CD8-positive, alpha-beta memory T cell (primary cell): ENCODE measurements at regions not wholly inside any gene's neighbourhood (a gene's known extent, or its start where the extent isn't known, plus 50 kb on each side); places are given as distances from the start of the nearest gene placed in this dataset.

ENCODE experiments used
- CTCF ChIA-PET: fragments of 350-600 bp; sonication (Branson Sonifier 250); formaldehyde crosslinking; loops from one replicate; lab custom pipeline; 2021; ENCODE audit warnings: antibody characterized with exemption; lab: Charles Lee
- POLR2A ChIA-PET: fragments of 350-600 bp; sonication (Branson Sonifier 250); formaldehyde crosslinking; loops from one replicate; lab custom pipeline; 2021; ENCODE audit warnings: antibody characterized with exemption; lab: Charles Lee
- DNase-seq, 5 donors: peaks; one replicate each; pipeline versions ENCODE4 v3.0.0 to v3.0.0-alpha.2; 2020 to 2022; ENCODE audit warnings: mixed read lengths in 1 of 5
- H3K27ac ChIP-seq: one replicate; pipeline ENCODE4 v1.7.0; 2013; ENCODE audit warnings: low read depth, mild to moderate bottlenecking, low read length, moderate library complexity
- H3K27me3 ChIP-seq: 2 replicates; pipeline ENCODE4 v1.7.0; 2013; ENCODE audit warnings: low read length, mild to moderate bottlenecking; ENCODE audit not compliant: insufficient read depth, poor library complexity, severe bottlenecking
- H3K36me3 ChIP-seq: 2 replicates; pipeline ENCODE4 v1.7.0; 2013; ENCODE audit warnings: mild to moderate bottlenecking, low read length, moderate library complexity; ENCODE audit not compliant: insufficient read depth
- H3K4me1 ChIP-seq: 2 replicates; pipeline ENCODE4 v1.7.0; 2013; ENCODE audit warnings: mild to moderate bottlenecking, low read length, moderate library complexity; ENCODE audit not compliant: insufficient read depth
- H3K4me3 ChIP-seq: 2 replicates; pipeline ENCODE4 v1.7.0; 2013; ENCODE audit warnings: mild to moderate bottlenecking, low read length
- H3K9me3 ChIP-seq: 2 replicates; pipeline ENCODE4 v1.7.0; 2013; ENCODE audit warnings: mild to moderate bottlenecking, low read length
- H3K27ac Mint-ChIP-seq, 8 donors: one replicate each; pipeline ENCODE4 v1.8.0; 2020 to 2021; ENCODE audit warnings: mixed read lengths in 8 of 8, mild to moderate bottlenecking in 6 of 8, inconsistent platforms in 3 of 8, moderate library complexity in 3 of 8
- H3K27me3 Mint-ChIP-seq, 2 donors: one replicate each; pipeline ENCODE4 v1.8.0; 2020 to 2021; ENCODE audit warnings: mixed read lengths in 2 of 2, mild to moderate bottlenecking in 1 of 2, moderate library complexity in 1 of 2
- H3K36me3 Mint-ChIP-seq, 3 donors: one replicate each; pipeline ENCODE4 v1.8.0; 2020 to 2021; ENCODE audit warnings: mixed read lengths in 3 of 3, inconsistent platforms in 1 of 3, mild to moderate bottlenecking in 1 of 3
- H3K4me1 Mint-ChIP-seq, 3 donors: one replicate each; pipeline ENCODE4 v1.8.0; 2020 to 2021; ENCODE audit warnings: mixed read lengths in 3 of 3, inconsistent platforms in 1 of 3, mild to moderate bottlenecking in 1 of 3
- H3K4me3 Mint-ChIP-seq, 7 donors: one replicate each; pipeline ENCODE4 v1.8.0; 2020 to 2021; ENCODE audit warnings: mixed read lengths in 7 of 7, mild to moderate bottlenecking in 6 of 7, moderate library complexity in 4 of 7, inconsistent platforms in 2 of 7
- H3K9me3 Mint-ChIP-seq, 5 donors: one replicate each; pipeline ENCODE4 v1.8.0; 2020 to 2022; ENCODE audit warnings: mixed read lengths in 5 of 5, mild to moderate bottlenecking in 3 of 5, moderate library complexity in 2 of 5, inconsistent platforms in 1 of 5

DNA sequence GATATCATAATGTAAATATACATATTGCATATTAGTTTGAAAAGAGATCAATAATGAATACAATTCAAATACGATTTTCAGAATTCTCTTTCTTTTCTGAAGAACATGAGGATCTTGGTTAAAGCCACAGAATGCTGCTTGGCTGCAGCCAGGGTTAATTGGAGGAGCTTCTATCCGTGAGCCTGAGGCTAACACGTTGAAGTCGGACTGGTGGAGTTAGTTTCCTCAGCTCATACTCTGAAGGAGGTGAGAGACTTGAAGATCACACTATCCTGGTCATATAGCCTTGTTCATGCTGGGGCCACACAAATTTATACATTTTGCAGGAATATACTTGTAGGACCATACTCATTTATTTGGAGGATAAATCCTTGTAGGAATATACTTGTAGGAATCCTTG, 335.8 kb downstream of the TRIB2 start:
- Histone ChIP-seq H3K27ac (no peak overlapping the region), H3K9me3 (no peaks in the 10 kb centered on the region), H3K27me3 (no peaks in the 10 kb centered on the region), H3K36me3 (no peaks in the 10 kb centered on the region), H3K4me1 (no peaks in the 10 kb centered on the region), H3K4me3 (no peak overlapping the region)
- Mint-ChIP-seq H3K27ac (no peak overlapping the region), H3K4me1 (no peaks in the 10 kb centered on the region), H3K27me3 (peaks cover 15 to 43% of the 10 kb centered on the region in 2 donors), H3K36me3 (no peaks in the 10 kb centered on the region), H3K4me3 (no peak overlapping the region), H3K9me3 (no peaks in the 10 kb centered on the region)
- ChIA-PET CTCF (no interaction called here), POLR2A (no interaction called here)
- no peak for DNase-seq

GRCh38 chr2:13056259-13056843, 339.6 kb downstream of the TRIB2 start:
- no peaks in the 10 kb centered on the region for H3K9me3 ChIP-seq
- peaks cover 16 to 46% of the 10 kb centered on the region in 2 donors for H3K27me3 Mint-ChIP-seq
- no peaks in the 10 kb centered on the region for H3K9me3 Mint-ChIP-seq
- no peaks in the 10 kb centered on the region for H3K27me3 ChIP-seq
- H3K27ac Mint-ChIP-seq, result no peak overlapping the region
- H3K27ac ChIP-seq, result no peak overlapping the region
- H3K36me3 Mint-ChIP-seq, result no peaks in the 10 kb centered on the region
- no peak overlapping the region for H3K4me3 ChIP-seq
- no peak for DNase-seq
- ChIA-PET POLR2A (no interaction called here), CTCF (no interaction called here)
- no peaks in the 10 kb centered on the region for H3K4me1 Mint-ChIP-seq
- no peaks in the 10 kb centered on the region for H3K4me1 ChIP-seq
- no peaks in the 10 kb centered on the region for H3K36me3 ChIP-seq
- H3K4me3 Mint-ChIP-seq, result no peak overlapping the region

DNA sequence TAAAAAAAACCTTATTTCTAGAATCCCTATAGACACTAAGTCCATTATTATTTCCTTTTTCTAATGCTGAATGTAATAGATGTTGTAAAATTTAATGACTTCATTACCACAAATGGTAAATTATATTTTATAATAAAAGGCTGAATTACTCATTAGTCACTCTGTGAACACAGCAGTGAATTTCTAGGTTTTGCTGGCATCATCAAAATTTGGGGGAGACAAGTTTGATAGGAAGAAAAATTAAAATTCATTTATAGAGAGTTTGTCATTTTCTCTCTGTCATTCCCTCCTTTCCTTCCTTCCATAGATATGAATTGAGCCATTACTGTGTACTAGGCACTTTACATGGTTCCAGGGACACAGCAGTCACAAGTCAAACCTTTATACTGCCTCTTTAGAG, 340.9 kb downstream of the TRIB2 start:
- Histone ChIP-seq H3K27ac (no peak overlapping the region), H3K9me3 (no peaks in the 10 kb centered on the region), H3K4me3 (no peak overlapping the region), H3K27me3 (no peaks in the 10 kb centered on the region), H3K4me1 (no peaks in the 10 kb centered on the region), H3K36me3 (no peaks in the 10 kb centered on the region)
- Mint-ChIP-seq H3K27me3 (peaks cover 16 to 41% of the 10 kb centered on the region in 2 donors), H3K4me3 (no peak overlapping the region), H3K36me3 (no peaks in the 10 kb centered on the region), H3K9me3 (no peaks in the 10 kb centered on the region), H3K27ac (no peak overlapping the region), H3K4me1 (no peaks in the 10 kb centered on the region)
- DNase-seq, result no peak
- CTCF ChIA-PET, result no interaction called here
- POLR2A ChIA-PET, result no interaction called here

- ChIA-PET CTCF (no interaction called here), POLR2A (no interaction called here)
- Histone ChIP-seq H3K4me1 (no peaks in the 10 kb centered on the region), H3K27ac (no peak overlapping the region), H3K4me3 (no peak overlapping the region), H3K27me3 (no peaks in the 10 kb centered on the region), H3K36me3 (no peaks in the 10 kb centered on the region), H3K9me3 (no peaks in the 10 kb centered on the region)
- no peaks in the 10 kb centered on the region for H3K36me3 Mint-ChIP-seq
- DNase-seq, result no peak
- H3K4me1 Mint-ChIP-seq, result no peaks in the 10 kb centered on the region
- H3K27ac Mint-ChIP-seq, result no peak overlapping the region
- no peak overlapping the region for H3K4me3 Mint-ChIP-seq
- H3K9me3 Mint-ChIP-seq, result no peaks in the 10 kb centered on the region
- H3K27me3 Mint-ChIP-seq, result peaks cover 12 to 61% of the 10 kb centered on the region in 2 donors
These were observed 349.9 kb downstream of the TRIB2 start for GRCh38 chr2:13066676-13067075.

GRCh38 chr2:13067508-13067907, 350.8 kb downstream of the TRIB2 start:
- no peaks in the 10 kb centered on the region for H3K36me3 Mint-ChIP-seq
- H3K4me1 ChIP-seq, result no peaks in the 10 kb centered on the region
- H3K27me3 Mint-ChIP-seq, result peaks cover 12 to 62% of the 10 kb centered on the region in 2 donors
- H3K27ac Mint-ChIP-seq, result no peak overlapping the region
- H3K27me3 ChIP-seq, result no peaks in the 10 kb centered on the region
- DNase-seq, result no peak
- H3K4me3 ChIP-seq, result no peak overlapping the region
- ChIA-PET CTCF (no interaction called here), POLR2A (no interaction called here)
- H3K4me3 Mint-ChIP-seq, result no peak overlapping the region
- no peaks in the 10 kb centered on the region for H3K36me3 ChIP-seq
- no peaks in the 10 kb centered on the region for H3K9me3 ChIP-seq
- H3K4me1 Mint-ChIP-seq, result no peaks in the 10 kb centered on the region
- no peaks in the 10 kb centered on the region for H3K9me3 Mint-ChIP-seq
- no peak overlapping the region for H3K27ac ChIP-seq

- POLR2A ChIA-PET, result no interaction called here
- no peak overlapping the region for H3K4me3 ChIP-seq
- no peaks in the 10 kb centered on the region for H3K4me1 Mint-ChIP-seq
- H3K36me3 ChIP-seq, result no peaks in the 10 kb centered on the region
- H3K27me3 Mint-ChIP-seq, result peaks cover 4 to 49% of the 10 kb centered on the region in 2 donors
- H3K4me3 Mint-ChIP-seq, result no peak overlapping the region
- H3K27me3 ChIP-seq, result no peaks in the 10 kb centered on the region
- H3K9me3 ChIP-seq, result no peaks in the 10 kb centered on the region
- CTCF ChIA-PET, result no interaction called here
- no peak for DNase-seq
- no peak overlapping the region for H3K27ac Mint-ChIP-seq
- no peak overlapping the region for H3K27ac ChIP-seq
- no peaks in the 10 kb centered on the region for H3K9me3 Mint-ChIP-seq
- no peaks in the 10 kb centered on the region for H3K4me1 ChIP-seq
- H3K36me3 Mint-ChIP-seq, result no peaks in the 10 kb centered on the region
These were observed 373.2 kb downstream of the TRIB2 start for GRCh38 chr2:13089971-13090370.

GRCh38 chr2:13091455-13091854, 374.7 kb downstream of the TRIB2 start:
- POLR2A ChIA-PET, result no interaction called here
- no peaks in the 10 kb centered on the region for H3K36me3 Mint-ChIP-seq
- DNase-seq, result no peak

DNA sequence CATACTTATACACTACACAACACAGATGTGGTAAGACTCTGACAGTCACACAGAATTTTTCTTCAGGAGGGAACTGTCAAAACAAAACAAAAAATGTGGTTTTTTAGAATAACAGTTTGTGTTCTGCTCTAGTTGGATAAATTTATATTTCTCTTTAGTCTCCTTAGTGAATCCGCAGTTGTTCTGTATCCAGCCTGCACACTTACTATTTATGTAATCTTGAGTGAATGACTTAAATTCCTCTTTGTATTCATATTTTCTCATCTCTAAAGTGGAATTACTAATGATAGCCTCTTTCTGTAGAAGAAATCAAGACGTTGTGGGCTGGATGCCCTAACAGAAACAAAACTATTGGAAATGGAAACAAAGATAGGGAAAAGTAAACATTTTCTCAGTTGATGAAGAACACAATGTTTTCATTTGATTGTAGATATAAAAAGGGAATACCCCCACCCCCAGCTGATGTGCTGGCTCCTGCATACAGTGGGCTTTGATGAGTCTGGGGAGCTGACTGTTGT, 375.2 kb downstream of the TRIB2 start:
- ChIA-PET CTCF (no interaction called here), POLR2A (no interaction called here)
- Histone ChIP-seq H3K36me3 (no peaks in the 10 kb centered on the region), H3K27ac (no peak overlapping the region), H3K4me1 (no peaks in the 10 kb centered on the region), H3K9me3 (no peaks in the 10 kb centered on the region), H3K27me3 (no peaks in the 10 kb centered on the region), H3K4me3 (no peak overlapping the region)
- no peak overlapping the region for H3K4me3 Mint-ChIP-seq
- peaks cover 4 to 57% of the 10 kb centered on the region in 2 donors for H3K27me3 Mint-ChIP-seq
- no peaks in the 10 kb centered on the region for H3K36me3 Mint-ChIP-seq
- DNase-seq, result no peak
- no peaks in the 10 kb centered on the region for H3K4me1 Mint-ChIP-seq
- H3K27ac Mint-ChIP-seq, result no peak overlapping the region
- H3K9me3 Mint-ChIP-seq, result peaks cover 0 to under 1% (median 0%) of the 10 kb centered on the region in 5 donors

More at GRCh38 chr2:13091455-13091854, 374.7 kb downstream of the TRIB2 start:
- Mint-ChIP-seq H3K9me3 (no peaks in the 10 kb centered on the region), H3K4me1 (no peaks in the 10 kb centered on the region), H3K4me3 (no peak overlapping the region), H3K27ac (no peak overlapping the region), H3K27me3 (peaks cover 4 to 58% of the 10 kb centered on the region in 2 donors)
- Histone ChIP-seq H3K9me3 (no peaks in the 10 kb centered on the region), H3K27me3 (no peaks in the 10 kb centered on the region), H3K4me3 (no peak overlapping the region), H3K4me1 (no peaks in the 10 kb centered on the region), H3K36me3 (no peaks in the 10 kb centered on the region), H3K27ac (no peak overlapping the region)
- CTCF ChIA-PET, result no interaction called here
